T47D (cell line): ENCODE measurements at regions not wholly inside any gene's neighbourhood (a gene's known extent, or its start where the extent isn't known, plus 50 kb on each side); places are given as distances from the start of the nearest gene placed in this dataset.

ENCODE experiments used
- DNase-seq, 2 experiments: peaks; one replicate each; pipeline versions ENCODE4 v3.0.0 to v3.0.0-alpha.2; 2011 to 2012; ENCODE audit warnings: low read depth in 1 of 2, low spot score in 1 of 2
- JUND ChIP-seq: IDR thresholded peaks from 2 replicates; pipeline ENCODE4 v1.6.1; 2012; ENCODE audit warnings: low read depth
- in situ Hi-C: cut with HindIII; loops from 2 replicates; pipeline ENCODE4 v1.10.0; 2016; ENCODE audit warnings: low sequenced_read_pairs, low pct_unique_long_range_greater_than_20kb

GRCh38 chr2:16481351-16481750 is 184.3 kb downstream of the CYRIA start:
- in situ Hi-C loops, result no loop called here
- TF ChIP-seq JUND, result no peak
- no peak for DNase-seq

DNA sequence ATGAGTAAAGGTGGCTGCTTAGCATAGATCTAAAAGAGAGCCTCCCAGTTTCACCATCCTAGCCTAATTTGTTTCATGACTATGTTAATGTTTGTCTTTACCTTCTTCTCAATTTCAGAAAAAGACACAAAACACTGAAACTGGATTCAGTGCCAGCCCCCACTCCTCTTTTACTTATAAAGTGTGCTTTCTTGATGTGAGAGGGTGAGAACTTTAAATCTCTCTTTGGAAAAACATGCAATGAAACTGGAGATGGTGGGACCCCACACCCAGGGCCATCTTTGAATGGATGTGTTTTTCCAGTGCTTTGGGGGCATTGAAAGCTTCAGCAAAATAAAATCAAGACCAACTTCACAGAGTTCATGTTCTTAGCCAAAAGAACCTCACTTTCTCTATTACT is 185.9 kb downstream of the CYRIA start:
- in situ Hi-C loops, result no loop called here
- no peak for TF ChIP-seq JUND
- no peak for DNase-seq

GRCh38 chr2:16478434-16479210 is 187.0 kb downstream of the CYRIA start:
- in situ Hi-C loops, result no loop called here
- TF ChIP-seq JUND, result no peak
- DNase-seq, result no peak

- in situ Hi-C loops, result no loop called here
- no peak for TF ChIP-seq JUND
- no peak for DNase-seq
Observed at GRCh38 chr2:16477648-16478047, 188.0 kb downstream of the CYRIA start.

- no peak for DNase-seq
- no peak for TF ChIP-seq JUND
- in situ Hi-C loops, result no loop called here
Observed at GRCh38 chr2:16476866-16477265, 188.8 kb downstream of the CYRIA start.

DNA sequence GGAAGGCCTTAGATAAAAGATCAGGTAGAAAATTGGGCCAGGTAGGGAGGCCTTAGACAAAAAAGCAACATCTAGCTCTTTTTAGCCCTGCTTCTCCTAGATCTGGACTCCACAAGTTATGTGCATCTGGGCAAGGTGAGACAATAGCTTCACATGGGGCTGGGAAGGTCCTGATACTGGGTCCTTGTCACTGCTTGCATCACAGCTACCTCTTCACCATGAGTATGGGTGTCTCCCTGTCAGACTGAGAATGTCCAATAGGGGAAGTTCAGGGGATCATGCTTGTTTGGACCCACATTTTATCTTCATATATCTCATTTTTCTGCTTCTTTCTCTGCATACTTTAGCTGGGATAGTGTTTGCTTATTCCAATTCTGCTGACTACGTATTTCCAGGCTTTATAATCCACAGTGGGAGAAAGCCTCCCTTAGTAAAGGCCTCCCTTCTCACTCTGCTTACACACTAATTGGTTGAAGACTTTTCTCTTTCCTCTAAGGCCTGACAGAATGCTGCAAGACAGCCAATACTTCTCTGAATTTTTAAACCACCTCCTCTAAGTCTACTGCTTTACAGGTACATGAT is 189.6 kb downstream of the CYRIA start:
- in situ Hi-C loops, result no loop called here
- DNase-seq, result no peak
- no peak for TF ChIP-seq JUND

DNA sequence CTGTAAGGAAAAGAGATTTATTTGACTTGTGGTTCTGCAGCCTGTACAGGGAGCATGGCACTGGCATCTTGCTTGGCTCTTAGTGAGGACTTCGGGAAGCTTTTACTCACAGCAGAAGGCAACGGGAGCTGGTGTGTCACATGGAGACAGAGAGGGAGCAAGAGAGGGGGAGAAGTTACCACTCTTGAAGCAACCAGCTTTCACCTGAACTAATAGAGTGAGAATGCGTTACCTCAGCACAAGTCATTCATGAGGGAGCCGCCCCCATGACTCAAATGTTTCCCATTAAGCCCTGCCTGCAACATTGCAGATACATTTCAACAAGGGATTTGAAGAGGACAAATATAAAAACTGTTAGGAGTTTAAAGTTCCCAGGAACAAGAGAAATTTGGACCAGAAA is 190.0 kb downstream of the CYRIA start:
- in situ Hi-C loops, result no loop called here
- no peak for TF ChIP-seq JUND
- no peak for DNase-seq

DNA sequence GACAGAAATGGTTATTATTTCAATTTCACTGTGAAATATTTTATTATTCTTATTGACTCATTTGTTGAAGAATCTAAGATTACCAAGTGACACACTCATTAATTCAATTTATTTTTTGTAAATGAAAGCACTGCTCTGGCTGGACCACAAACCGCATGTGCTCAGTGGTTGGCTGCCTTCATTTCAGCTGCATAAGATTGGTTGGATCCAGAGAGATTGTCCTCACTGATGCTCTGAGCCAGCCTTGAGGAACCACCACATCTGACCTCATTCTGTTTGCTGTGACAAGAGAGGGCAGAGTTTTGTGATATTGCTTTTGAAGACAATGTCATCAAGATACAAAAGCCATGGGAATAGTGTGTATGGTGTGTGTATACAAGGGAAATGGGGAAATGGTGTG is 192.1 kb downstream of the CYRIA start:
- in situ Hi-C loops, result no loop called here
- no peak for TF ChIP-seq JUND

DNA sequence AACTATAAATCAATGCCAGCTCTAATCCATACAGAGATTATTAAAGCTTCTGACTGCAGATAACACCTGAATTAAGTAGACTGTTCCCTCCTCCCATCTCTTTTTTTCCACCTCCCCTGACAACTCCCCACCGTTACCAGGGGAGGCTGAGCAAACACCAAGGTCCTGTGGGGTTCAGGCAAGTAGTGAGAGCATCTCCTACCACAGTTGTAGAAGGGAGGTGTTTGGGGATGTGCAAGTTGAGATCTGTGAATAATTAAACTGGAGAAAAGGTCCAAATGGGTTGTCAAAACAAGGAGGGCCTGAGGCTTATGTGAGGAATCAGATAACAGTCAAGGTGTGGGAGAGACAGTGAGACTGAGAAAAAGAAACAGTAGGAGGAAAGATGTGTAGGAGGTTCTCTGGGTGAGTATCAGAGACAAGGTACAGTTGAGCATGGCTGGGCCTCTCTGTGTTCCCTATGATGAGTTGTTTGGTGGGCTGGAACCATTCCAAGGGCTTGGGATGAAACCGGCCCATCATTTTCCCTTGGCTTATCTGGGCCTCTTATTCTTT is 194.6 kb downstream of the CYRIA start:
- in situ Hi-C loops, result no loop called here
- DNase-seq, result no peak
- no peak for TF ChIP-seq JUND

More for the DNA sequence above, 192.1 kb downstream of the CYRIA start:
- DNase-seq, result no peak

DNA sequence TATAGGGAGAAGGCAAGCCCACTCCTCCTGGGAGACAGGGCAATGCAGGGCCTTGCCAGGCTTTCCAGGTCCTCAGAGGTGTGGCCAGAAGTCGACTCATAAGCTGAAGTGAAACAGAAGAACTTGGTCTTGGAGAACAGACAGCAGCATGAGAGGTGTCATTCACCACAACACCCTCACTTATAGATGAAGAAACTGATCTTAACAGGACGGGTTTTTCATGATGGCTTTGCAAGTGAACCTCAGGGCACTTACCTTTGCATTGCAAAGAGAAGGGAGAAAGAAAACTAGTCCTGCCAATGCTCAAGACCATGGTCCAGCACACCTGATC is 198.8 kb downstream of the CYRIA start:
- in situ Hi-C loops, result no loop called here
- TF ChIP-seq JUND, result no peak
- DNase-seq, result no peak

DNA sequence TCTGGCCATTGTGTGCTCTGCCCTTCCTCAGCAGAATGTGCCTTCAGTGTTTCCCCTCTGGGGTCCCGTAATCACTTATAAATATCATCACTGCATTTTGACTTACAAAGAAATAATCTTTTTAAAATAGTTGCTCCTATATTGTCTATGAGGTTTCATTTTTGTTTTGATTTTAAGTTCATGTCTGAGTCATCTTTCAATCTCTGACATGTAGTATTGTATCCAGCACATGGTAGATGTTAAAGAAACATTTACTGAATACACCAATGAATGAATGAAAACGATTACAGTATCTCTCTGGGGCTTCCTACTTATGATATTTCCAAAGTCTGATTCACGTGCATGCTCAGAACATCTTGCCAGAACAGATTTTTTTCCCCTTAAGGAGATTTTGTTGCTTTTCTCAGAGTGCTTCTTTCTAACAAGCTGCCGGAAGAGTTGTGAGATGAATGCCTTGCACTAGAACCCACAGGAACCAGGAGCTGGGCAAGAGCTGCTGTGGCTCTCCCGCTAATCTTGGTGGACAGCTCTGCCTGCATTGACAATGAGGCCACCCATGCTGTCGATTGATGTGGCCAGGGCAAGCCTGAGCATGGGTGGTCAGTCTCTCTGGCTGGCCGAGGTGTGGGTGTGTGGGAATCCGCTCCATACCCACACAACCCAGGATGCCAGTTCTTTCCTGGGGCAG is 199.4 kb downstream of the CYRIA start:
- TF ChIP-seq JUND, result no peak
- DNase-seq, result no peak

DNA sequence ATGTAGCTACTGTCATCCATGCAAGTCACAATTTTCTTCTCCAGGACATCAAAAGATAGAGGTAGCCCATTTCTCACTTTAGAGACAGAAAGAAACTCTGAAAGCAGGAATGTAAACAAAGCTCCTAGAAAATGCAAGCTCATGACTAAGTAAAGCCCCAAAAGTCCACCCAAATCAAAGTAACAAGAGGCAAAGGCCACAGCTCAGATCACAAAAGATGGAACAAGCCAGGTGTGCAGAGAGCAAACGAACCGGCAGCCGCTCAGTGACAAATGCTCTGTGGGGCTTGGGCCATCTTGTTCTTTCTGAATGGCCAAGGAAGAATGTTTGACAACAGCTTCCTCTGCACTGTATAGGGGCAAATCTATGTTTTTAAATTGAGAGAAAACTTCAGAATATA is 201.0 kb downstream of the CYRIA start:
- in situ Hi-C loops, result no loop called here
- TF ChIP-seq JUND, result no peak
- DNase-seq, result no peak

More for the DNA sequence above, 199.4 kb downstream of the CYRIA start:
- in situ Hi-C loops, result no loop called here

- DNase-seq, result no peak
- no peak for TF ChIP-seq JUND
- in situ Hi-C loops, result no loop called here
Observed at GRCh38 chr2:16462958-16463357, 202.7 kb downstream of the CYRIA start.

GRCh38 chr2:16461672-16462071 is 204.0 kb downstream of the CYRIA start:
- in situ Hi-C loops, result no loop called here
- no peak for DNase-seq
- no peak for TF ChIP-seq JUND
